NCI-H526 treated with DMSO at 0.1 percent for 48 hours (cell line): ENCODE measurements at regions not wholly inside any gene's neighbourhood (a gene's known extent, or its start where the extent isn't known, plus 50 kb on each side); places are given as distances from the start of the nearest gene placed in this dataset.

Source experiments
- DNase-seq: peaks from one replicate; lab custom pipeline; 2025; lab: John Stamatoyannopoulos, UW

GRCh38 chr6:156564127-156564806 lies 212.9 kb upstream of the ARID1B start:
- peak; percentile 20 for DNase-seq

- DNase-seq, result no peak
Measured at GRCh38 chr6:156563714-156564113, 213.5 kb upstream of the ARID1B start.

GRCh38 chr6:156562636-156563035 lies 214.5 kb upstream of the ARID1B start:
- no peak for DNase-seq

- no peak for DNase-seq
Measured at GRCh38 chr6:156562019-156562418, 215.2 kb upstream of the ARID1B start.

- no peak for DNase-seq
Measured at GRCh38 chr6:156560476-156560875, 216.7 kb upstream of the ARID1B start.

- DNase-seq, result no peak
Measured at GRCh38 chr6:156559162-156559690, 218.0 kb upstream of the ARID1B start.

GRCh38 chr6:156557911-156558259 lies 219.3 kb upstream of the ARID1B start:
- DNase-seq, result no peak

GRCh38 chr6:156557251-156557910 lies 219.8 kb upstream of the ARID1B start:
- no peak for DNase-seq

- DNase-seq, result no peak
Measured at GRCh38 chr6:156556811-156557210, 220.4 kb upstream of the ARID1B start.

GRCh38 chr6:156555116-156555515 lies 222.1 kb upstream of the ARID1B start:
- DNase-seq, result no peak

- no peak for DNase-seq
Measured at GRCh38 chr6:156554160-156554559, 223.0 kb upstream of the ARID1B start.

- no peak for DNase-seq
Measured at GRCh38 chr6:156552849-156553248, 224.3 kb upstream of the ARID1B start.

- DNase-seq, result no peak
Measured at GRCh38 chr6:156550949-156551348, 226.2 kb upstream of the ARID1B start.

GRCh38 chr6:156545931-156546330 lies 231.2 kb upstream of the ARID1B start:
- no peak for DNase-seq

- no peak for DNase-seq
Measured at GRCh38 chr6:156545021-156545420, 232.2 kb upstream of the ARID1B start.

GRCh38 chr6:156544046-156544445 lies 233.1 kb upstream of the ARID1B start:
- DNase-seq, result no peak

- DNase-seq, result no peak
Measured at GRCh38 chr6:156543431-156543830, 233.7 kb upstream of the ARID1B start.

- no peak for DNase-seq
Measured at GRCh38 chr6:156538875-156539660, 238.1 kb upstream of the ARID1B start.

GRCh38 chr6:156534594-156534993 lies 242.6 kb upstream of the ARID1B start:
- no peak for DNase-seq

- no peak for DNase-seq
Measured at GRCh38 chr6:156533872-156534524, 243.2 kb upstream of the ARID1B start.

GRCh38 chr6:156526081-156526480 lies 251.1 kb upstream of the ARID1B start:
- DNase-seq, result no peak

GRCh38 chr6:156525541-156525940 lies 251.6 kb upstream of the ARID1B start:
- no peak for DNase-seq
